Fibroblast of the aortic adventitia (primary cell): ENCODE measurements at regions not wholly inside any gene's neighbourhood (a gene's known extent, or its start where the extent isn't known, plus 50 kb on each side); places are given as distances from the start of the nearest gene placed in this dataset.

Experiments used
- DNase-seq: peaks from one replicate; pipeline ENCODE4 v3.0.0-alpha.2; 2010; ENCODE audit warnings: low read depth
- H3K4me3 ChIP-seq: 2 replicates; pipeline ENCODE4 v1.5.1; 2011; ENCODE audit warnings: low read depth, mild to moderate bottlenecking, control low read depth, low read length, moderate library complexity
- TF ChIP-seq, protein P1 (sequence below): IDR thresholded peaks from 2 replicates; pipeline ENCODE4 v1.5.1; 2011; ENCODE audit warnings: mild to moderate bottlenecking, low read length, control low read depth, inconsistent platforms; ENCODE audit not compliant: insufficient read depth

GRCh38 chr14:71620401-71620800 is 311.8 kb upstream of the RGS6 start:
- H3K4me3 ChIP-seq, result no peak overlapping the region
- peak; percentile 44 for DNase-seq
- TF ChIP-seq, protein P1, sequence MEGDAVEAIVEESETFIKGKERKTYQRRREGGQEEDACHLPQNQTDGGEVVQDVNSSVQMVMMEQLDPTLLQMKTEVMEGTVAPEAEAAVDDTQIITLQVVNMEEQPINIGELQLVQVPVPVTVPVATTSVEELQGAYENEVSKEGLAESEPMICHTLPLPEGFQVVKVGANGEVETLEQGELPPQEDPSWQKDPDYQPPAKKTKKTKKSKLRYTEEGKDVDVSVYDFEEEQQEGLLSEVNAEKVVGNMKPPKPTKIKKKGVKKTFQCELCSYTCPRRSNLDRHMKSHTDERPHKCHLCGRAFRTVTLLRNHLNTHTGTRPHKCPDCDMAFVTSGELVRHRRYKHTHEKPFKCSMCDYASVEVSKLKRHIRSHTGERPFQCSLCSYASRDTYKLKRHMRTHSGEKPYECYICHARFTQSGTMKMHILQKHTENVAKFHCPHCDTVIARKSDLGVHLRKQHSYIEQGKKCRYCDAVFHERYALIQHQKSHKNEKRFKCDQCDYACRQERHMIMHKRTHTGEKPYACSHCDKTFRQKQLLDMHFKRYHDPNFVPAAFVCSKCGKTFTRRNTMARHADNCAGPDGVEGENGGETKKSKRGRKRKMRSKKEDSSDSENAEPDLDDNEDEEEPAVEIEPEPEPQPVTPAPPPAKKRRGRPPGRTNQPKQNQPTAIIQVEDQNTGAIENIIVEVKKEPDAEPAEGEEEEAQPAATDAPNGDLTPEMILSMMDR, result no peak

DNA sequence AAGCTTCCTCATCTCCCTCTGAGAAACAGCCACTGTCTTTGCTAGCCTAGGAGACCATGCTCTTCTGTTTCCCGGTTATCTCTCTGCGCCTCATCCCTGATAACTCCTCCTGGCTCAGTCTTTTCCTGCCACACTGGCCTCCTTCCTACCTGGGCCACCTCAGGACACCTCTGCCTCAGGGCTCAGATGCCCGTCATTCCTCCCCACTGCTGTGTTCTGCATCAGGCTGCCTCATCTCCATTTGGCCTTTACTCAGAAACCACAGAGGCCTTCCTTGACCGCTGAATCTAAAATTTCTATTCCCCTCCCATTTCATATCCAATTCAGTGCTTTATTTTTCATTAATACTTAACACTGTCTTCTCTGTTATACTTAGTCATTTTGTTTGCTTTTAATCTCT is 311.0 kb upstream of the RGS6 start:
- TF ChIP-seq, protein P1, result no peak
- no peak for DNase-seq

GRCh38 chr14:71621980-71622605 is 310.1 kb upstream of the RGS6 start:
- TF ChIP-seq, protein P1, result no peak
- no peak overlapping the region for H3K4me3 ChIP-seq
- DNase-seq, result peak; percentile 46

More for the DNA sequence above, 311.0 kb upstream of the RGS6 start:
- H3K4me3 ChIP-seq, result no peak overlapping the region

- TF ChIP-seq, protein P1, result no peak
These were observed 308.3 kb upstream of the RGS6 start for GRCh38 chr14:71623939-71624338.

DNA sequence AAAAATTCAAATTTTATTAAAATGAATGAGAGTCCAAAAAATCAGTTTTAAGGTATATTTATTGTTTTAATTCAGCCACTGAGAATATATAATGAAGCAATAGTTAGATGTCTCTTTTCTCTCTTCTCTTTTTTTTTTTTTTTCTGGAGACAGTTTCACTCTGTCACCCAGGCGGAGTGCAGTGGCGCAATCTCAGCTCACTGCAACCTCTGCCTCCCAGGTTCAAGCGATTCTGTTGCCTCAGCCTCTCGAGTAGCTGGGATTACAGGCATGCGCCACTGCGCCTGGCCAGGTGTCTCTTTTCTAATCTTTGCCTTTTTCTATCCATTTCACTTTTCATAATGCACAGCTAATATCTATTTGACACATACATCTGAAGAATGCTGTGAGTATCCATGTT is 307.1 kb upstream of the RGS6 start:
- H3K4me3 ChIP-seq, result no peak overlapping the region
- TF ChIP-seq, protein P1, result no peak
- no peak for DNase-seq

More at GRCh38 chr14:71623939-71624338, 308.3 kb upstream of the RGS6 start:
- no peak for DNase-seq
- H3K4me3 ChIP-seq, result no peak overlapping the region

GRCh38 chr14:71625891-71626701 is 306.1 kb upstream of the RGS6 start:
- DNase-seq, result peak; percentile 37
- TF ChIP-seq, protein P1, result no peak

More at GRCh38 chr14:71625891-71626701, 306.1 kb upstream of the RGS6 start:
- no peak overlapping the region for H3K4me3 ChIP-seq
